ENCODE measurements at regions not wholly inside any gene's neighbourhood (a gene's known extent, or its start where the extent isn't known, plus 50 kb on each side); places are given as distances from the start of the nearest gene placed in this dataset.

- ATAC-seq = no peak
- ChIA-PET POLR2A (no interaction called here), CTCF (no interaction called here)
- no peaks in the 10 kb centered on the region; the same call in 1 of the 2 replicates for H3K4me1 Mint-ChIP-seq
- no peak for DNase-seq (ENCODE audit: low spot score)
- H3K36me3 Mint-ChIP-seq = no peaks in the 10 kb centered on the region
- no peaks in the 10 kb centered on the region for H3K9me3 Mint-ChIP-seq
- H3K27ac Mint-ChIP-seq = no peak overlapping the region
- H3K27me3 Mint-ChIP-seq (ENCODE audit: low read depth) = no peaks in the 10 kb centered on the region; the same call in 1 of the 2 replicates
- no peak overlapping the region for H3K4me3 Mint-ChIP-seq
- TF ChIP-seq ZNF232 (CRISPR knock-in tag; IDR thresholded peaks at IDR 0.05) (no peak), HMGXB4 (CRISPR knock-in tag; IDR thresholded peaks at IDR 0.05) (no peak), ZMAT4 (CRISPR knock-in tag; IDR thresholded peaks at IDR 0.05) (no peak), FOXK1 (CRISPR knock-in tag; IDR thresholded peaks at IDR 0.05) (no peak), CTCF (IDR thresholded peaks at IDR 0.05) (no peak)
Measured at GRCh38 chr10:118537623-118538022, 57.8 kb downstream of the PRLHR start.

- DNase-seq (ENCODE audit: low spot score) (no peak), ATAC-seq (no peak)
- H3K4me3 Mint-ChIP-seq = no peak overlapping the region
- H3K4me1 Mint-ChIP-seq = peaks cover 7% of the 10 kb centered on the region
- H3K36me3 Mint-ChIP-seq = no peaks in the 10 kb centered on the region
- CTCF ChIA-PET = interaction anchor here (1.2 kb wide), 1 partner anchor 10 kb away, joined by 3 read pairs; no protein-coding TSS in a partner anchor
- H3K27ac Mint-ChIP-seq = no peak overlapping the region
- H3K9me3 Mint-ChIP-seq = no peaks in the 10 kb centered on the region
- TF ChIP-seq E2F4 (CRISPR knock-in tag; IDR thresholded peaks at IDR 0.05; ENCODE audit: borderline replicate concordance, low read depth) = no peak
- no peak for TF ChIP-seq ZNF423 (CRISPR knock-in tag; IDR thresholded peaks at IDR 0.05)
- no peak for TF ChIP-seq USF1 (CRISPR knock-in tag; IDR thresholded peaks at IDR 0.05)
- POLR2A ChIA-PET = no interaction called here
- no peaks in the 10 kb centered on the region for H3K27me3 Mint-ChIP-seq (ENCODE audit: low read depth)
Measured at GRCh38 chr10:118534136-118534535, 61.3 kb downstream of the PRLHR start.

GRCh38 chr10:118531105-118531852 is 64.2 kb downstream of the PRLHR start:
- ChIA-PET CTCF (no interaction called here), POLR2A (no interaction called here)
- no peak for ATAC-seq
- H3K27me3 Mint-ChIP-seq (ENCODE audit: low read depth) = no peaks in the 10 kb centered on the region
- no peak overlapping the region for H3K27ac Mint-ChIP-seq
- no peaks in the 10 kb centered on the region for H3K36me3 Mint-ChIP-seq
- no peak overlapping the region for H3K4me3 Mint-ChIP-seq
- DNase-seq (ENCODE audit: low spot score) = no peak
- H3K4me1 Mint-ChIP-seq = peaks cover 7% of the 10 kb centered on the region
- H3K9me3 Mint-ChIP-seq = no peaks in the 10 kb centered on the region
- no peak for TF ChIP-seq SOX15 (CRISPR knock-in tag; IDR thresholded peaks at IDR 0.05)
- TF ChIP-seq PREB (CRISPR knock-in tag; IDR thresholded peaks at IDR 0.05; ENCODE audit: borderline replicate concordance) = no peak
- no peak for TF ChIP-seq AFF4 (CRISPR knock-in tag; IDR thresholded peaks at IDR 0.05; ENCODE audit: borderline replicate concordance)
- TF ChIP-seq ZNF317 (CRISPR knock-in tag; IDR thresholded peaks at IDR 0.05; ENCODE audit: borderline replicate concordance, low read depth) = no peak
- no peak for TF ChIP-seq ARID4B (CRISPR knock-in tag; IDR thresholded peaks at IDR 0.05; ENCODE audit: borderline replicate concordance)
